IPS-20b (cell line): ENCODE measurements at regions not wholly inside any gene's neighbourhood (a gene's known extent, or its start where the extent isn't known, plus 50 kb on each side); places are given as distances from the start of the nearest gene placed in this dataset.

Source experiments
- H3K27ac ChIP-seq: one replicate; pipeline ENCODE4 v1.5.1; 2013; ENCODE audit warnings: low read length
- H3K27me3 ChIP-seq: 2 replicates; pipeline ENCODE4 v1.6.1; 2013; ENCODE audit warnings: mild to moderate bottlenecking, low read length, inconsistent platforms; ENCODE audit not compliant: insufficient read depth
- H3K36me3 ChIP-seq: 2 replicates; pipeline ENCODE4 v1.6.1; 2013; ENCODE audit warnings: low read depth, mild to moderate bottlenecking, inconsistent platforms, low read length, moderate library complexity; ENCODE audit not compliant: insufficient read depth
- H3K4me1 ChIP-seq: 2 replicates; pipeline ENCODE4 v1.6.1; 2013; ENCODE audit warnings: mild to moderate bottlenecking, control low read depth, inconsistent platforms, low read length, moderate library complexity; ENCODE audit not compliant: insufficient read depth
- H3K4me3 ChIP-seq: 2 replicates; pipeline ENCODE4 v1.5.1; 2013; ENCODE audit warnings: mild to moderate bottlenecking, low read length, inconsistent platforms
- H3K9ac ChIP-seq: 2 replicates; pipeline ENCODE4 v1.6.1; 2013; ENCODE audit warnings: low read depth, mild to moderate bottlenecking, inconsistent platforms, low read length, moderate library complexity
- H3K9me3 ChIP-seq: 2 replicates; pipeline ENCODE4 v1.6.1; 2013; ENCODE audit warnings: mild to moderate bottlenecking, low read depth, low read length, inconsistent platforms; ENCODE audit not compliant: insufficient read depth

- H3K27ac ChIP-seq = no peak overlapping the region
- H3K9ac ChIP-seq = no peak overlapping the region
- no peaks in the 10 kb centered on the region for H3K4me1 ChIP-seq
- peaks cover 12% of the 10 kb centered on the region; the same call in 1 of the 2 replicates for H3K27me3 ChIP-seq
- H3K36me3 ChIP-seq = no peaks in the 10 kb centered on the region
- H3K4me3 ChIP-seq = no peak overlapping the region
- H3K9me3 ChIP-seq = no peaks in the 10 kb centered on the region
These were observed 305.7 kb downstream of the SETD4 start for GRCh38 chr21:35754583-35754982.

GRCh38 chr21:35753308-35753707 lies 307.0 kb downstream of the SETD4 start:
- H3K27ac ChIP-seq = no peak overlapping the region
- H3K9me3 ChIP-seq = no peaks in the 10 kb centered on the region
- H3K27me3 ChIP-seq = peaks cover 12% of the 10 kb centered on the region; the same call in 1 of the 2 replicates
- no peaks in the 10 kb centered on the region for H3K4me1 ChIP-seq
- no peak overlapping the region for H3K9ac ChIP-seq
- H3K36me3 ChIP-seq = no peaks in the 10 kb centered on the region
- no peak overlapping the region for H3K4me3 ChIP-seq

GRCh38 chr21:35751171-35751570 lies 309.2 kb downstream of the SETD4 start:
- no peak overlapping the region for H3K27ac ChIP-seq
- no peaks in the 10 kb centered on the region for H3K4me1 ChIP-seq
- H3K27me3 ChIP-seq = peaks cover 6% of the 10 kb centered on the region; the same call in 1 of the 2 replicates
- no peaks in the 10 kb centered on the region for H3K9me3 ChIP-seq
- H3K4me3 ChIP-seq = no peak overlapping the region
- H3K36me3 ChIP-seq = no peaks in the 10 kb centered on the region
- no peak overlapping the region for H3K9ac ChIP-seq

- no peaks in the 10 kb centered on the region for H3K36me3 ChIP-seq
- H3K27ac ChIP-seq = no peak overlapping the region
- no peaks in the 10 kb centered on the region for H3K9me3 ChIP-seq
- H3K27me3 ChIP-seq = peaks cover 5% of the 10 kb centered on the region; the same call in 1 of the 2 replicates
- no peak overlapping the region for H3K9ac ChIP-seq
- H3K4me1 ChIP-seq = no peaks in the 10 kb centered on the region
- H3K4me3 ChIP-seq = no peak overlapping the region
These were observed 310.4 kb downstream of the SETD4 start for GRCh38 chr21:35749904-35750303.

GRCh38 chr21:35748678-35749314 lies 311.5 kb downstream of the SETD4 start:
- no peak overlapping the region for H3K9ac ChIP-seq
- H3K9me3 ChIP-seq = no peaks in the 10 kb centered on the region
- no peaks in the 10 kb centered on the region for H3K27me3 ChIP-seq
- H3K4me1 ChIP-seq = no peaks in the 10 kb centered on the region
- no peak overlapping the region for H3K27ac ChIP-seq
- H3K36me3 ChIP-seq = no peaks in the 10 kb centered on the region
- no peak overlapping the region for H3K4me3 ChIP-seq

- H3K4me1 ChIP-seq = no peaks in the 10 kb centered on the region
- no peak overlapping the region for H3K9ac ChIP-seq
- H3K36me3 ChIP-seq = no peaks in the 10 kb centered on the region
- H3K4me3 ChIP-seq = no peak overlapping the region
- peaks cover 8% of the 10 kb centered on the region; the same call in 1 of the 2 replicates for H3K9me3 ChIP-seq
- H3K27ac ChIP-seq = no peak overlapping the region
- H3K27me3 ChIP-seq = no peaks in the 10 kb centered on the region
These were observed 316.8 kb downstream of the SETD4 start for GRCh38 chr21:35743571-35743970.

- Histone ChIP-seq H3K27ac (no peak overlapping the region), H3K4me1 (no peaks in the 10 kb centered on the region), H3K4me3 (no peak overlapping the region), H3K36me3 (no peaks in the 10 kb centered on the region), H3K9ac (no peak overlapping the region), H3K27me3 (no peaks in the 10 kb centered on the region), H3K9me3 (peaks cover 8% of the 10 kb centered on the region; the same call in 1 of the 2 replicates)
These were observed 321.9 kb downstream of the SETD4 start for GRCh38 chr21:35738347-35738961.

- H3K9me3 ChIP-seq = peaks cover 8% of the 10 kb centered on the region; the same call in 1 of the 2 replicates
- no peaks in the 10 kb centered on the region for H3K27me3 ChIP-seq
- no peak overlapping the region for H3K4me3 ChIP-seq
- H3K36me3 ChIP-seq = no peaks in the 10 kb centered on the region
- H3K27ac ChIP-seq = no peak overlapping the region
- H3K4me1 ChIP-seq = no peaks in the 10 kb centered on the region
- H3K9ac ChIP-seq = no peak overlapping the region
These were observed 322.4 kb downstream of the SETD4 start for GRCh38 chr21:35737899-35738346.

GRCh38 chr21:35737449-35737848 lies 322.9 kb downstream of the SETD4 start:
- H3K4me1 ChIP-seq = no peaks in the 10 kb centered on the region
- H3K9ac ChIP-seq = no peak overlapping the region
- H3K27me3 ChIP-seq = no peaks in the 10 kb centered on the region
- H3K4me3 ChIP-seq = no peak overlapping the region
- no peak overlapping the region for H3K27ac ChIP-seq
- H3K9me3 ChIP-seq = peaks cover 8% of the 10 kb centered on the region; the same call in 1 of the 2 replicates
- no peaks in the 10 kb centered on the region for H3K36me3 ChIP-seq

- Histone ChIP-seq H3K27ac (no peak overlapping the region), H3K9ac (no peak overlapping the region), H3K4me1 (no peaks in the 10 kb centered on the region), H3K27me3 (no peaks in the 10 kb centered on the region), H3K36me3 (no peaks in the 10 kb centered on the region), H3K4me3 (no peak overlapping the region), H3K9me3 (no peaks in the 10 kb centered on the region)
These were observed 327.5 kb downstream of the SETD4 start for GRCh38 chr21:35732788-35733187.

- no peak overlapping the region for H3K9ac ChIP-seq
- no peaks in the 10 kb centered on the region for H3K4me1 ChIP-seq
- no peaks in the 10 kb centered on the region; the same call in 1 of the 2 replicates for H3K9me3 ChIP-seq
- no peak overlapping the region for H3K27ac ChIP-seq
- H3K36me3 ChIP-seq = no peaks in the 10 kb centered on the region
- H3K27me3 ChIP-seq = no peaks in the 10 kb centered on the region
- no peak overlapping the region for H3K4me3 ChIP-seq
These were observed 330.0 kb downstream of the SETD4 start for GRCh38 chr21:35730325-35730724.

- H3K4me3 ChIP-seq = no peak overlapping the region
- H3K27me3 ChIP-seq = no peaks in the 10 kb centered on the region
- no peak overlapping the region for H3K27ac ChIP-seq
- no peaks in the 10 kb centered on the region for H3K4me1 ChIP-seq
- H3K36me3 ChIP-seq = no peaks in the 10 kb centered on the region
- no peaks in the 10 kb centered on the region; the same call in 1 of the 2 replicates for H3K9me3 ChIP-seq
- no peak overlapping the region for H3K9ac ChIP-seq
These were observed 332.5 kb downstream of the SETD4 start for GRCh38 chr21:35727830-35728229.
